ENCODE measurements at regions not wholly inside any gene's neighbourhood (a gene's known extent, or its start where the extent isn't known, plus 50 kb on each side); places are given as distances from the start of the nearest gene placed in this dataset.
A peak's percentile ranks its signal among the peaks of the same experiment; 100 is the strongest.

GRCh38 chr2:64196963-64197362 is 52.7 kb upstream of the PELI1 start:
- no peak for DNase-seq

GRCh38 chr2:64201151-64201550 is 56.9 kb upstream of the PELI1 start:
- no peak for DNase-seq

GRCh38 chr2:64202206-64202845 is 58.1 kb upstream of the PELI1 start:
- DNase-seq, result no peak

GRCh38 chr2:64203131-64203857 is 59.1 kb upstream of the PELI1 start:
- no peak for DNase-seq

- peak; percentile 73 for DNase-seq
Observed at GRCh38 chr2:64203858-64204632, 59.8 kb upstream of the PELI1 start.

DNA sequence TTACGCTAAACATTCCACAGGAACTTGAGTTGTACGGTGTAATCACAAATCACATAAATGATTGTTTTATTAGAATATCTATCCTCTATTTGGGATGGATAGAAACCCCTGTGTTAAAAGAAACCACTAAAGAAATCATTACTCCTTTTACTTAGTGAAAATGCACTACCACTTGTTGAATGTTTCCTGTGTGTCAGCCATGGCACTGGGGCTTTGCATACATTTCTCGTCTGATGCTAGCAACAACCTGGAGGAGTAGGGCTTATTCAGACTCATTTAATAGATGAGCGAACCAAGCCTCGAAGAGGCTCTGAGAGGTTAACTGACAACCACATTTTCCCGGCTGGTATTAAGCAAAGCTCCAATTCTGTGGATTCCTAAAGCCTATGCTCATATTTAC is 60.5 kb upstream of the PELI1 start:
- DNase-seq, result no peak

DNA sequence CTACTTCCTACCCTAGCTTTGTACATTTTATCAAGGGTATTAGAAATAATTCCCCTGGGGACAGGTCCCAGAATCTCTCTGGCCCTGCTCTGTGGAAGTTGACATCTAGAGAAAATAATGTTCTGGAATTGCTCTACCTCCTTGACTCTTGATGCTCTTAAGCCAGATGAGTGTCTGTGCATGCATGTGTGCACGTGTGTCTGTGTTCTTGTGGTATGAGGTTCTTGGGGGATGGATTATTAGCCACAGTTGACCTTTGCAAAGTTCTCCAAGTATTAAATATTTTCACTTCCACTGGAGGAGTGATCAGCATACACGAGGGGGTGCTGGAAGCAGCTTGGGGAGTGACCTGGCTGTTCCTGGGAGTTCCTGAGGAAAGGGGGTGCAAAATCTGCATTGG is 61.2 kb upstream of the PELI1 start:
- DNase-seq, result no peak

DNA sequence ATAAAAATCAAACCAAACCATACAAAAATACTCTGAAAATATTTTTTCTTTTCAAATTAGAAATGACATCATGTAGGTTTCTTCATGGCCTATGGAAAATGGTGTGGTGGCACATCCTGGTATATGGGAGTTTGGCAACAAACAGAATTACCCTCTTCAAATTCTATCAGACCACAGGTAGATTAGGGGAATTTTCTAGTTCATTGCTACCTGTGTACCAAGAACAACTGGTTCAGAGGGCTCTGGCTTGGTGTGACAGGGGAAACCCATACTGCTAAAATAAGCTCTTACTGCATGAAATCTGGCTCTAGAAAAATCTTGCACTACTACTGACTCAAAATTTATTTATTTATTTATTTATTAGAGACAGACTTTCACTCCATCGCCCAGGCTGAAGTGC is 63.4 kb upstream of the PELI1 start:
- no peak for DNase-seq

GRCh38 chr2:64210816-64211215 is 66.6 kb upstream of the PELI1 start:
- DNase-seq, result no peak

DNA sequence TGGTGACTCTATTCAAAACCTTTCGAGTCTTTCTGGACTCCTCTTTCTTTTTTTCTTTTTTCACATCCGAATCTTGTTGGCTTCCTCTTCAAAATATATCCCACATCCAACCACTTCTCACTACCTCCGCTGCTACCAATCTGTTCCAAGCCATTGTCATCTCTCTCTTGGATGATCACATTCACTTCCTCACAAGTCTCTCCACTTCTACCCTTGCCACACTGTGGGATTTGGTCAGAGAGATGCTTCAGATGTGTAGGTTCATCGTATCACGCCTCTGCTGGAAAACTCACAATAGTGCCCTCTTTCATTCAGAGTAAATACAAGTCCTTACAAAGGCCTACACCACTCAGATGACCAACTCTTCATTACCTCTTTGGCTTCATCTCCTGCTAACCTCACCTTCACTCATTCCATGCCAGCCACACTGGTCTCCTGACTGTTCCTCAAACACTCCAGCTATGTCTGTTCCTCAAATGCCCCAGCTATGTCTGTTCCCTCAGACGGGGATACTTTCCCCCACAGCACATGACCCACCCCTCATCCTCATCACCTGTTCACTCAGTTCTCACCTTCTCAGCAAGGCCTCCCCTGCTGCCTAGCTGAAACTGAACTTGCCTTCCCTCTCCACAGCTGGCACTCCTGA is 67.2 kb upstream of the PELI1 start:
- no peak for DNase-seq

GRCh38 chr2:64212346-64212745 is 68.1 kb upstream of the PELI1 start:
- DNase-seq, result no peak

DNA sequence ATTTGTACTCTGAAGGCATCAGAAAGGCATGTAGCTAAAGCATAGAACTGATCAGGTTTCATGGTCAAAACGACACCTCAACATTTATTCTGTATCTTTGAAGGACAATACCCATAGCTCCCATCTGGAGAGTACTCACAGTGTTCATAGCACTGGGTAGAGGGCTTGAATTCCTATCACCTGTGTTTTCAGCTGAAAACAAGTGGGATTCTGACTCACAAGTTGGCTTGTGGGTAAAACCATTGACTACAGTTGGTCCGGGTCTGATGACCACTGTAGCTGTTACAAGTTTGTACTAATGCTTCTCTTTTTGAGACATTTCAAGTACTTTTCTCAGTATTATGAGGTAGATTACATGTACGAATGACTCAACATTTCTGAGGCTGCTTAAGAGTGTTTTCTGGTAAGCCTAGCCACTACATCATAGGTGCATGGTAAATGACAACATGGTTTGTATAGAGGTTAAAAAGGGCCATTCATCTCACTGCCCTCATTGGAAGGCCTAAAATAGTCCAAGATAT is 68.6 kb upstream of the PELI1 start:
- DNase-seq, result no peak

GRCh38 chr2:64213532-64214275 is 69.5 kb upstream of the PELI1 start:
- no peak for DNase-seq

GRCh38 chr2:64214281-64215115 is 70.3 kb upstream of the PELI1 start:
- peak; percentile 74 for DNase-seq

- DNase-seq, result no peak
Observed at GRCh38 chr2:64217198-64217869, 73.1 kb upstream of the PELI1 start.

DNA sequence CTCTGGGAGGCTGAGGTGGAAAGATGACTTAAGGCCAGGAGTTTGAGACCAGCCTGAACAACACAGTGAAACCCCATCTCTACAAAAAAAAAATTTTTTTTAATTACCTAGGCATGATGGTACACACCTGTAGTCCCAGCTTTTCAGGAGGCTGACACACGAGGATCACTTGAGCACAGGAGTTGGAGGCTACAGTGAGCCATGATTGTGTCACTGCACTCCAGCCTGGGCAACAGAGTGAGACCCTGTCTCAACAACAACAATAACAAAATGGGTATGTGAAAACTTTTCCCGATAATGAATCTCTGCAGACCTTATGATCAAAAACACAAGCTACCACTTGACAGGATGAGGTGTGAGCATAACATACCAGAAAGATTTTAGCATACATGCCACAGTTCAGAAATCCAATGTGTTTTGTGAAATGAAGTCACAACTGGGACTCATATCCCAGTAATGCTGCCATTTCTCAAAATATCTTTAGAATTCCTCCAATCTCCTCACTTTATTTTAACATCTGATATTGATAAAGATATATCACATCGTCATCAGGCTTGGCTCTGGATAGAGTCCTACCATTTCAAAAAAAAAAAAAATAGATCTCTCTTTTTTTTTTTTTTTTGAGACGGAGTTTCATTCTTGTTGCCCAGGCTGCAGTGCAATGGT is 74.0 kb upstream of the PELI1 start:
- no peak for DNase-seq

- DNase-seq, result no peak
Observed at GRCh38 chr2:64219149-64219548, 74.9 kb upstream of the PELI1 start.

DNA sequence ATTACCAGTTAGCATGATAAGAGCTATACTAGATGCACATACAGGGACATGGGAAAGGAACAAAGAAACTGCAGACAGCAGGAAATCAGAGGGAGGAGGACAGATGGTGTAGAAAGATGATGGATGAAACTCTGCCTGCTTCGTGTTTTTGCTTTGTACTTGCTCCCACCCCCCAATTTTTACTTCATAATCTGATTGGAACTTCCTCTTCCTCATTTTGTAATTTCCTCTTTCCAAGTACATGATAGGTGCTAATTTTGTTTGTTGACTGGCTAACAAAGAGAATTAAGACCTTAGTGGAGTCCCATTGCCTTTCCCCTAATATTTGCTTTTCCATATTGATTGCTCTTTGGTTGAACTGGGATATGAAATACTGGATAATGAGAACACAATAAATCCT is 76.0 kb upstream of the PELI1 start:
- no peak for DNase-seq

DNA sequence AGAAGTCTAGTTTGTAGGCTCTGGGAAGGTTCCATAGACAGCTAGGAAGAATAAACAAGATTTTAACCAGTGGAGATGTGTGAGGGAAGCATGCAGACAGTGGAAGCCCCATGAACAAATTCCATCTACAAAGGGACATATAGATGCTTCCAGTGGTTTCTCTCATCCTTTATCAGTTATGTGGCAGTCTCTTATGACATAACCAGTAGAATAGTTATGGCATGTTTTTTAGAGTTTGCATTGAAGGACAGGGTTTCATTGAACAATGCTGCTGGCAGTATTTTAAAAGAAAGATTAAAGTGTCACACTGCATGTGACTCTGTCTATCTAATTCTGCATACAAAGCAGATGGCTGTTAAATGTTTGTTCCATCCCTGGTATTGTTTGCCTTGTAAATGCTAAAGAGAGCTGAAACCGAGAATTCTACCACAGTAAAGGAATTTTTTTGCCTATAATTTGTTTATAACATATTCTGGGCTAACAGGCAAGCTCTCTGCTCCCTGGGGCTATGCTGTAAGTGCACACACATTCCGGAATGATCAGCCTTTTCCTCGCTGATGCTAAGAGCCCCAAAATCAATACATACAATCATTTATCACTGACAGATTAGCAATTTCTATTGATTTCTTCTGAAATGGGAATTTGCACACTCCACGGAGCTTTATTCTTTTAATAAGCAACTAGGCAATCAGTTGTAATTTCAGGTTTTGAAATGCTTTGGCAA is 76.8 kb upstream of the PELI1 start:
- no peak for DNase-seq

DNA sequence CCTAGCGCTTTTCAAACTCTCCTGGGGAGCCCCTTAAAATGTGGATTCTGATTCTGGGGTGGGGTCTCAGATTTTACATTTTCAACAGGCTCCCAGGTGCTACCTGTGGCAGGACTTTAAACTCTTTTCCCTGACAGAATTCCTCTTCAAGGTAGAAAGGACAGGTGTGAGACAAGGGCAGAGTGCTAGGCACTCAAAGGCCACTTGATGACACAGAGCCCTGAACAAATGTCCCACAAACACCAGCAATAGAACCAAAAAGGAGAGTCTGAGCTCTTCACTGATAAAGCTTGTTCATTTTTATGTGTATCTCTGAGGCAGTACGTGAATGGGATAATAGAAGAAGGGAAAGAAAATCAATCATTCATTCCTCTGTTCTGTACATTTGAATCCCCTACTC is 77.7 kb upstream of the PELI1 start:
- no peak for DNase-seq

Measured in activated CD8-positive, alpha-beta memory T cell treated with anti-CD3 and anti-CD28 coated beads for 24 hours (primary cell).